Mesodermal cell (in vitro differentiated cells): ENCODE measurements at regions not wholly inside any gene's neighbourhood (a gene's known extent, or its start where the extent isn't known, plus 50 kb on each side); places are given as distances from the start of the nearest gene placed in this dataset.

Experiments used
- H3K27ac ChIP-seq: 2 replicates; pipeline ENCODE4 v1.7.0; 2013; ENCODE audit warnings: mild to moderate bottlenecking, low read depth, low read length, moderate library complexity; ENCODE audit not compliant: severe bottlenecking
- H3K36me3 ChIP-seq: 2 replicates; pipeline ENCODE4 v1.7.1; 2013; ENCODE audit warnings: mild to moderate bottlenecking, low read length, moderate library complexity; ENCODE audit not compliant: control insufficient read depth, insufficient read depth
- H3K4me1 ChIP-seq: one replicate; pipeline ENCODE4 v1.7.1; 2013; ENCODE audit warnings: mild to moderate bottlenecking, low read length; ENCODE audit not compliant: insufficient read depth, control insufficient read depth, poor library complexity, severe bottlenecking
- H3K4me3 ChIP-seq: 2 replicates; pipeline ENCODE4 v1.7.0; 2013; ENCODE audit warnings: low read length, control low read depth, mild to moderate bottlenecking; ENCODE audit not compliant: insufficient read depth, poor library complexity, severe bottlenecking; ENCODE audit errors: extremely low read depth
- H3K9me3 ChIP-seq: 2 replicates; pipeline ENCODE4 v1.7.1; 2013; ENCODE audit warnings: mild to moderate bottlenecking, low read length, moderate library complexity; ENCODE audit not compliant: control insufficient read depth
- WGBS, 2 experiments: methylation state at CpG; one replicate each; pipeline ENCODE4 v1.1.5; 2013; ENCODE audit warnings: missing lambda C conversion rate in 2 of 2; ENCODE audit not compliant: insufficient coverage in 2 of 2; 5-methylcytosine and 5-hydroxymethylcytosine counted together

DNA sequence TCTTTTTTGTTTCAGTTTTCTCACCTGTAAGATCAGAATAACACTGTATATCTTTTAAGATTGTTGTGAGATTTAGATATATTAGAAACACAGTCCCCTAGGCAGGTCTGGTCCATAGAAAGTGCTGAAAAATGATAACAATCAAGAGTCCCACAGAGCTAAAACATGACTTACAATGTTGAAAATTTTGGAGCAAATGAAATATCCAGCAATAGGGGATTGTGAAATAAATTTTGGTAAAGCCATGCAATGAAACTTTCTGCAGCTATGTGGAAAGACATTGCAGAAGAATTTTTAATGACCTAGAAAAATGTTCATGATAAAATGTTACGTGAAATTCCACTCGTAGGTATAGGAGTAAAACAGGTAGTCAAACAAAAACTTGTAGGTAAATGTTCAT lies 127.6 kb upstream of the SERPINE2 start:
- H3K9me3 ChIP-seq, result no peaks in the 10 kb centered on the region
- 93 to 100% methylated on average over 2 of the region's 2 CpGs for WGBS, 2 experiments
- no peaks in the 10 kb centered on the region for H3K36me3 ChIP-seq
- H3K4me3 ChIP-seq, result no peak overlapping the region
- H3K27ac ChIP-seq, result no peak overlapping the region
- H3K4me1 ChIP-seq, result no peaks in the 10 kb centered on the region

DNA sequence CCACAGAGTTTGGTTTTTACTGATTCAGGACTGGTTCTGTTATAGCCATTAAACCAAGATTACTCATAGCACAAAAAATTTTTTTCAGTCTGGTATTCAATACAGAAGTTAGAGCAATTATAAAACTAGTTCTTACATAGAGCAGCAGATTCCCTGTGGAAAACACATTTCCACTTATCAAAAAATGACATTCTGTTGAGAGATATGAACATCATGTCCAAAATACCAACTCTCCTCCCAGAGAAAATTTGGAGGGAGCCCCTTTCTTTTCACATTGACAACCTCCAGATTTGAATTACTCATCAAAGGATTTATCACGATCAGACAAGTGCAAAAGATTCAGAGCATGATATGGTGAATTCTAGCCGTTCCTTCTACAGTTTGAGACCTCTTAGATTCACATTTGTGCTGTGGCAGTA lies 126.8 kb upstream of the SERPINE2 start:
- no CpG with 5 or more reads among the region's 2 CpGs for WGBS, 2 experiments

DNA sequence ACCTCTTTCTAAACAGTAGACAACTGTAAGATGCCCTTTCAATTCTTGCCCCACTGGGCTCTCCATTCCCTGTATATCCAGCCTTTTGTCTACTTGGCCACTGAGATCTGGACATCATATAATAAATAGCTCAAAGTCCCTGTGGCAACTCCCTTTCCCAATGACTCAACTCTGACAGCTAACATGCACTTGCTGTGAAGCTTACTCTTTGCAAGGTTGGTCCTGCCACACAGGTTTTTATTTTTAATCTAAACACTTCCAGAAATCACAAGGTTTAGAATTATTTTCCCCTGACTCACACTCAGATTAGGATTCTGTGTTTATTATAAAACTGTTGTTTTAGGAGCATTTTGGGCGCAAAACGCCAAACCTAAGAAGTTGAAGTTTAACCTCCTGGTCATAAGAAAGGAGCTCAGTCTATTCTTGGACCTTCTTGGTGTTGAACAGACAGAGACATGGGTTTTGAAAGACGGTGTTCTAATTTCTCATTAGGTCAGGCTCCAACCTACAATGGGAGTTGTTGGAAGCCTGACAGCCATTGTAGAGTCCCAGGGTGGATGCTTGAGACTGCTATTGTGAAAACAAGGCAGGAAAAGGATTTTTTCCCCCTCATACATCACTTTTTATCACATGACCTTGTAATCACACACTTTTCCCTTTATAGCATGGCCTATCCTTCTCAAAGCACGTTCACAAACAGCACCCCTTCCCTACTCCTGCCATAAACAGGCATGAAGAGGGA lies 124.7 kb upstream of the SERPINE2 start:
- H3K4me3 ChIP-seq, result no peak overlapping the region
- H3K36me3 ChIP-seq, result no peaks in the 10 kb centered on the region
- whole genome bisulfite sequencing, 2 experiments, result 87 to 94% methylated on average over 3 to 4 of the region's 4 CpGs
- no peak overlapping the region for H3K27ac ChIP-seq
- H3K9me3 ChIP-seq, result no peaks in the 10 kb centered on the region
- H3K4me1 ChIP-seq, result peaks cover 2% of the 10 kb centered on the region

More for the DNA sequence above, 126.8 kb upstream of the SERPINE2 start:
- Histone ChIP-seq H3K4me1 (peaks cover 2% of the 10 kb centered on the region), H3K27ac (no peak overlapping the region), H3K4me3 (no peak overlapping the region), H3K9me3 (no peaks in the 10 kb centered on the region), H3K36me3 (no peaks in the 10 kb centered on the region)

DNA sequence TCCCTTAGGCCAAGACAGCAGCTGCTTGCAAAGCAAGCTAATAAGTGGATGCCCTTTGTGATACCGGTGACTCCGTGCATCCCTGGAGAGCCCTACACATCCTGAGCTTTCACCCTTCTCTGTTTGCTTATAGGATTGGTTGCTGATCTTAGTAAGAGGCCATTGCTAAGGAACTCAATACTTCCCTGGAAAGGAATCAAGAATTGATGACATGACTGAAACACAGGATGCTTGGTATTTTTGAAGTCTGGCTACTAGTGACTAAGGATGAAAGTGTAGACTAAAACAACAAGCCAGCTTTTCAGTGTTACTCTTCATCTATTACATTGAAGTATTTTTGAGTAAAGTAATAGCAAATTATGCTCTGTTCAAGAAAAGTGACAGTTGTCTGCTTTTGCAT lies 123.0 kb upstream of the SERPINE2 start:
- H3K4me3 ChIP-seq, result no peak overlapping the region
- peaks cover 2% of the 10 kb centered on the region for H3K4me1 ChIP-seq
- H3K27ac ChIP-seq, result no peak overlapping the region
- no peaks in the 10 kb centered on the region for H3K9me3 ChIP-seq
- no peaks in the 10 kb centered on the region for H3K36me3 ChIP-seq
- 100% methylated on average over 1 to 2 of the region's 2 CpGs for WGBS, 2 experiments

DNA sequence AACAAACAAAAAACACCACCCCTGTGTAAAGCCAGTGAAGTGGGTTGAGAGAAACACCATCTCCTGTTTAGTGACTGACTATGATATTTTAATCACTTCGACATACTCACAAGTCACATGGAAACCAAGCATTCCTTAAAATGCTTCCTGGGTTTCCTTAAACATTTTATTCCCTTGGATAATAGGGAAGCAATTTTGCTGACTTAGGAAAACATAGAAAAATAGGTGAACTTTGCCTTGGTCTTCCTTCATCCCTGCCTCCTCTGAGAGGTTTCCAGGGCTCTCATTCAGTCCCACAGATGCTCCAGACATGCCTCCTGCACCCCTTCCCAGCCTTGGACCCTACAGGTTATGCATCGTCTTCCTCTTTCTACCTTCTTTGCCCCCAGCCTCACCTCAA lies 122.6 kb upstream of the SERPINE2 start:
- H3K27ac ChIP-seq, result no peak overlapping the region
- WGBS, 2 experiments, result 92% methylated on average over 1 of the region's 2 CpGs; no CpG with 5 or more reads in 1 of the 2 experiments
- peaks cover 3% of the 10 kb centered on the region for H3K4me1 ChIP-seq
- H3K9me3 ChIP-seq, result no peaks in the 10 kb centered on the region
- no peaks in the 10 kb centered on the region for H3K36me3 ChIP-seq
- H3K4me3 ChIP-seq, result no peak overlapping the region

DNA sequence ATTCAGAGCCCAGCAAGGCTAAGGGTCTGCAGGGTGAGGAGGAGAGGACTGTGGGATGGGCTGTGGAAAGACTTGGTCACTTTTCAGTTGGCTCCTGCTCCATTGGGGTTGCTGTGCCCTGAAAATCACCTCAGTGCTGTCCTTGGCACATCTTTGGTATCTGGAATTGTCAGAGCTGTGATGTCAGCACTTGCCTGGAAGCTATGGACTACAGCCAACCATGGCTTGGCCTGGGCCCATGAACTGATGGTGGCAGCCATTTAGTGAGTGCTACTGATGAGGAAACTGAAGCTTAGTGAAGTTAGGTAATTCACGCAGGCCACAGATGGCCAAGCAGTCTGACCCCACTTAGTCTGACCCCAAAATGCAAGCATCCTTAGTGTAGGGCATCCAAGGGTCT lies 121.8 kb upstream of the SERPINE2 start:
- Histone ChIP-seq H3K4me3 (no peak overlapping the region), H3K36me3 (no peaks in the 10 kb centered on the region), H3K27ac (no peak overlapping the region), H3K9me3 (no peaks in the 10 kb centered on the region), H3K4me1 (peaks cover 10% of the 10 kb centered on the region)
- WGBS, 2 experiments, result 100% methylated on average over 1 of the region's 1 CpG; no CpG with 5 or more reads in 1 of the 2 experiments

DNA sequence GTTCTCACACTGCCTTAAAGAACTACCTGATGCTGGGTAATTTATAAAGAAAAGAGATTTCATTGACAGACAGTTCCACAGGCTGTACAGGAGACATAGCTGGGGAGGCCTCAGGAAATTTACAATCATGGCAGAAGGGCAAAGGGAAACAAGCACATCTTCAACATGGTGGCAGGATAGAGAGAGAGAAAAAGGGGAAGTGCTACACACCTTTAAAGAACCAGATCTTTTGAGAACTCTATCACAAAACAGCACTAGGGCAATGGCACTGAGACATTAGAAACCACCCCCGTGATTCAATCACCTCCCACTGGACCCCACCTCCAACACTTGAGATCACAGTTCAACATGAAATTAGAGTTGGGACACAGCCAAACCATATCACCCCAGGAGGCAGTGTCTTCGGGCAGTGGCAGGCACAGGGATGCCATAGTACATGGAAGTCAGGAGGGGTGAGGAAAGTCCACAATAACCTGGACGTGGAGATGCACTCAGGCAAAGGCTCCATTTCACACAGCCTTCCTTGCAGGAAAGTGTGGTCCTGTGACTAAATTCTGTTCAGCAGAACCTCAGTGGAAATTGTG lies 120.4 kb upstream of the SERPINE2 start:
- Histone ChIP-seq H3K4me1 (peaks cover 21% of the 10 kb centered on the region), H3K4me3 (no peak overlapping the region), H3K36me3 (no peaks in the 10 kb centered on the region), H3K27ac (no peak overlapping the region), H3K9me3 (no peaks in the 10 kb centered on the region)
- WGBS, 2 experiments, result 85 to 90% methylated on average over 2 to 3 of the region's 3 CpGs

DNA sequence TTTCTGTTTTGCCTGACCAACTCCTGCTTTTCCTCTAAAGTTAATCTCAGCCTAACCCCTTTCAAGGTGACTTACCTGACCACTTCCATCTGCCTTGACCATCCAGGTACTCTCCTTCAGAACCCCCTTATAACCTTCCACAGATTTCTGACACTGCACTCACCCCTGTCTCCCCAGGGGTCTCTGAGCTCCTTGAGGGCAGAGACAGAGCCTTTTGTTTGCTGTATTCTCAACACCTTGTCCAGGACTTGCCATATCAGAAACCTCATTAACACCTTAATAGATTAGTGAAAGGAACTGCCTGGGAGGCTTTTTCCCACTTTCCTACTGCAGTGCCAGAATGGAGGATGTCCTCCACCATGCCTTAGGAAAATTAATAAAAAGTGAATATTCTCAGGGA lies 119.7 kb upstream of the SERPINE2 start:
- Histone ChIP-seq H3K4me3 (no peak overlapping the region), H3K4me1 (peaks cover 21% of the 10 kb centered on the region), H3K27ac (no peak overlapping the region)

DNA sequence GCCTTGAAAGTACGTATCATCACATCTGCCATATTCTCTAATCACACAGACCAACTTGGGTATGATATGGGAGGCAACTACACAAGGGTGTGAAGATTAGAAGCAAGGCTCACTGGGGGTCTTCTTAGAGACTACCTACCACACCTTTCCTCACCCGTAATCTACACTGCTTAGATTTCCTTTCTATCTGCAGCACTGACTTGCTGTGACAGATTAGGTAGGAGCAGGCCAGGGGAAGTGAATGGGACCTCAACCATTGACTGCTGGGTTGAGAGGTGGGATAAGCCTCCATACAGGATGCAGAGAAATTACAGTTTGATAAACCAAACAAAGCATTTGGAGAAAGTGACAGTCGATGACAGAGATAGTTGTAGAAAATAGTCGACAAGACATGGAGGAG lies 119.0 kb upstream of the SERPINE2 start:
- Histone ChIP-seq H3K4me1 (peaks cover 21% of the 10 kb centered on the region), H3K36me3 (no peaks in the 10 kb centered on the region), H3K27ac (no peak overlapping the region), H3K4me3 (no peak overlapping the region), H3K9me3 (no peaks in the 10 kb centered on the region)
- 67% methylated on average over 1 to 2 of the region's 4 CpGs for WGBS, 2 experiments

More for the DNA sequence above, 119.7 kb upstream of the SERPINE2 start:
- Histone ChIP-seq H3K9me3 (no peaks in the 10 kb centered on the region), H3K36me3 (no peaks in the 10 kb centered on the region)

DNA sequence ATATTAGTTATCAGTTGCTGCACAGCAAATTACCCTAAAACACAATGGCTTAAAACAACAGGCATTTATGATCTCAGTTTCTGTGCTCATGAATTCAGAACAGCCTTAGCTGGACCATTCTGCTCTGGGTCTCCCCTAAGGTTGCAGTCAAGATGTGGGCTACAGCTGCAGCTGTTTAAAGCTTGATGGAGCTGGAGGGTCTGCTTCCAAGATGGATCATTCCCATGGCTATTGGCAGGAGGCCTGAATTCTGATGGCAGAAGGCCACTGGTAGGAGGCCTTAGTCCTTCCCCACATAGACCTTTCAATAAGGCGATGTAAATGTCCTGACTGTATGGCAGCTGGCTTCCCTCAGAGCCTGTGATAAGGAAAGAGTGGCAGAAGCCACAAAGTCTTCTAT lies 118.6 kb upstream of the SERPINE2 start:
- no peak overlapping the region for H3K27ac ChIP-seq

DNA sequence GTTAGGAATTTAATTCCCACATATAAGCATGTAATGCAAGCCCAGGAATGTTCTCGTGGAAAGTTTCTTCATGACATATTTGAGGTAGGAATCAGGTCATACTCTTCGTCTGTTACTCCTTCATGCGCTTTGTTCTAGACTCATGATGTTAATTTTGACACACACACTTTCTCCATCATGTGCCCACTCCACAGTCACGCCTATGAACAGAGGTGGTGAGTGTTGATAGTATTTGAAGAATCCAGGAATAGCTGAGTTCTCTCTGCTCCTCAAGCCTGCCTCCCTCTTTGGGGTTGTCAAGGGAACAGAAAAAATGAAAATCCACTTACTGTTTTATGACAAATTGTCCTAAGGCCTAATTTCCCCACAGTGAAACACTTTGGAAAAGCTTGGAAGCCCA lies 117.3 kb upstream of the SERPINE2 start:
- H3K4me3 ChIP-seq, result no peak overlapping the region
- H3K27ac ChIP-seq, result no peak overlapping the region
- WGBS, 2 experiments, result 100% methylated on average over 1 to 2 of the region's 4 CpGs

More for the DNA sequence above, 118.6 kb upstream of the SERPINE2 start:
- no CpG with 5 or more reads among the region's 1 CpG for WGBS, 2 experiments
- no peak overlapping the region for H3K4me3 ChIP-seq
- no peaks in the 10 kb centered on the region for H3K9me3 ChIP-seq
- H3K36me3 ChIP-seq, result no peaks in the 10 kb centered on the region
- H3K4me1 ChIP-seq, result peaks cover 21% of the 10 kb centered on the region

More for the DNA sequence above, 117.3 kb upstream of the SERPINE2 start:
- H3K9me3 ChIP-seq, result no peaks in the 10 kb centered on the region
- H3K4me1 ChIP-seq, result peaks cover 20% of the 10 kb centered on the region
- H3K36me3 ChIP-seq, result no peaks in the 10 kb centered on the region
